GM06990 (cell line): ENCODE measurements at regions not wholly inside any gene's neighbourhood (a gene's known extent, or its start where the extent isn't known, plus 50 kb on each side); places are given as distances from the start of the nearest gene placed in this dataset.

Source experiments
- DNase-seq: peaks from one replicate; pipeline ENCODE4 v3.0.0-alpha.2; 2011; ENCODE audit not compliant: insufficient read length; ENCODE audit errors: extremely low read depth
- H3K27me3 ChIP-seq: replicated peaks from 2 replicates; pipeline ENCODE4 v1.6.0; 2011; ENCODE audit warnings: low read length; ENCODE audit not compliant: control insufficient read depth, insufficient read depth
- H3K36me3 ChIP-seq: 2 replicates; pipeline ENCODE4 v1.5.1; 2011; ENCODE audit warnings: low read length; ENCODE audit not compliant: control insufficient read depth, insufficient read depth
- H3K4me3 ChIP-seq: replicated peaks from 2 replicates; pipeline ENCODE4 v1.5.1; 2011; ENCODE audit warnings: low read depth, mild to moderate bottlenecking, control low read depth, low read length
- CTCF ChIP-seq: IDR thresholded peaks from 2 replicates; pipeline ENCODE4 v1.5.1; 2011; ENCODE audit warnings: low read length, control low read depth, mild to moderate bottlenecking, inconsistent platforms; ENCODE audit not compliant: insufficient read depth, poor library complexity, severe bottlenecking

- H3K36me3 ChIP-seq: no peaks in the 10 kb centered on the region
- H3K4me3 ChIP-seq: no peak overlapping the region
- DNase-seq: no peak
- TF ChIP-seq CTCF: no peak
- no peaks in the 10 kb centered on the region for H3K27me3 ChIP-seq
Measured at GRCh38 chr2:13711154-13711553, 921.4 kb upstream of the LRATD1 start.

- no peak for DNase-seq
- no peaks in the 10 kb centered on the region for H3K36me3 ChIP-seq
- no peak for TF ChIP-seq CTCF
- no peak overlapping the region for H3K4me3 ChIP-seq
- H3K27me3 ChIP-seq: no peaks in the 10 kb centered on the region
Measured at GRCh38 chr2:13714466-13714865, 918.1 kb upstream of the LRATD1 start.

- H3K36me3 ChIP-seq: no peaks in the 10 kb centered on the region
- no peak for TF ChIP-seq CTCF
- no peaks in the 10 kb centered on the region for H3K27me3 ChIP-seq
- no peak for DNase-seq
- H3K4me3 ChIP-seq: no peak overlapping the region
Measured at GRCh38 chr2:13725945-13726344, 906.6 kb upstream of the LRATD1 start.

- Histone ChIP-seq H3K27me3 (no peaks in the 10 kb centered on the region), H3K36me3 (no peaks in the 10 kb centered on the region), H3K4me3 (no peak overlapping the region)
- DNase-seq: no peak
- no peak for TF ChIP-seq CTCF
Measured at GRCh38 chr2:13745330-13745729, 887.2 kb upstream of the LRATD1 start.

- no peak overlapping the region for H3K4me3 ChIP-seq
- TF ChIP-seq CTCF: no peak
- H3K36me3 ChIP-seq: no peaks in the 10 kb centered on the region
- no peaks in the 10 kb centered on the region for H3K27me3 ChIP-seq
- DNase-seq: no peak
Measured at GRCh38 chr2:13751955-13752354, 880.6 kb upstream of the LRATD1 start.

GRCh38 chr2:13758412-13758811 lies 874.1 kb upstream of the LRATD1 start:
- H3K4me3 ChIP-seq: no peak overlapping the region
- no peaks in the 10 kb centered on the region for H3K36me3 ChIP-seq
- no peak for DNase-seq
- no peak for TF ChIP-seq CTCF
- no peaks in the 10 kb centered on the region for H3K27me3 ChIP-seq
